Left renal pelvis (tissue), 4 donors: ENCODE measurements at regions not wholly inside any gene's neighbourhood (a gene's known extent, or its start where the extent isn't known, plus 50 kb on each side); places are given as distances from the start of the nearest gene placed in this dataset.
"Not testable (repeated sequence)": the region's sequence is repeated elsewhere in the genome, so short reads cannot be mapped to it uniquely, and the experiment has no call there.

ENCODE experiments used
- DNase-seq, 4 donors: peaks; one replicate each; pipeline ENCODE4 v3.0.0-alpha.2; 2013; ENCODE audit warnings: low read depth in 4 of 4, low spot score in 3 of 4

DNA sequence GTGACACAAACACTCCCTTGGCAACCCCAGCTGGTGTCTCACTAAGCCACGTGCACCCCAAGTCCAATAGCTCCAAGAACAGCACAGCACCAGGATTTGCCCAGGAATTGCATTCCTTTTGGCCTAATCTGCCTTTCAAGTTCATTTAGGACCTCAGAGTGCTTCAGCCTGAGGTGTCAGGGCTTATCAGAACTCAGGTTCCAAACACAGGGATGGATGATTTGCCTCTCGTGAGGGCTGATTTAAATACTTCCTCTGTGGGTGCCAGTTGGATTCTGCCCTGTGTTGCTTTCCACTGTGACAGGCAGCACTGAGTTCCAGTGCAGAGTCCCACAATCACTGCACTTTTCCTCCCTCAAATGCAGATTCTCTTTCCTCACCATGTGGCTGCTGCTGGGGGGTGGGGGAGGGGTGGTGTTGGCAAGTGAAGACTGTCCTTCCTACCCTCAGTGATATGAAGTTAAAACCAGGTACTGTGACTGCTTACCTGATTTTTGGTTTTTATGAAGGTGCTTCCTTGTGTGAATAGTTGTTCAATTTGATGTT, 204.3 kb upstream of the STAC start:
- no peak for DNase-seq

DNA sequence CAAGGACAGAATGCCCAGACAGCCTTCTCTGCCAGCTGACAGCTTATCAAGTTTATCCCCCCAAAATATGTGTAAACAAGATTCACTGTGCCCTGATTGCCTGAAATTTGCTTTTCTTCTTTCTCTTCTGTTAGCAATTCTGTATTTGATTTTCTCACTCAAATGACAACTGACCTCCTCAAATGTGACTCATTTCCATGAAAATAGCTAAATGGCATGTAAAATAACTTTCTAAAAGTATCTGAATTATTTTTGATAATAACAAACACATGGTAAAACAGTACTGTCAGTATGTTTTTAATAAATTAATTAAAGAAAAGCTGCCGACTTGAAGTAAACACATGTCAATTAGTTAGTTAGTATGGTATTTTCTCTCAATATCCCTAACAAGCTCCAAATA, 202.3 kb upstream of the STAC start:
- no peak for DNase-seq

DNA sequence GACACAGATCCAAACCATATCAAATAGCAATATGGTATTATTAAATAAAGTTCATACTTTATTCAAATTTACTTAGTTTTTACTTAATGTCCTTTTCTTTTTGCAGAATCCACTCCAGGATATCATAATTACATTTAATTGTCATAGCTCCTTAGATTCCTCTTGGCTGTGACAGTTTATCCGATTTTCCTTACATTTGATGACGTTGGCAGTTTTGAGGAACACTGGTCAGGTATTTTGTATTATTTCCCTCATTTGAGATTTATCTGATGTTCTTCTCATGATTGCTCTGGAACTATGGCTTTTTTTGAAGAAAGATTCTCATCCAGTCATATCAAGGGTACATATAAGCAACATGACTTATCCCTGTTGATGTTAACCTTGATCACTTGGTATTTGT, 198.3 kb upstream of the STAC start:
- DNase-seq: no peak

DNA sequence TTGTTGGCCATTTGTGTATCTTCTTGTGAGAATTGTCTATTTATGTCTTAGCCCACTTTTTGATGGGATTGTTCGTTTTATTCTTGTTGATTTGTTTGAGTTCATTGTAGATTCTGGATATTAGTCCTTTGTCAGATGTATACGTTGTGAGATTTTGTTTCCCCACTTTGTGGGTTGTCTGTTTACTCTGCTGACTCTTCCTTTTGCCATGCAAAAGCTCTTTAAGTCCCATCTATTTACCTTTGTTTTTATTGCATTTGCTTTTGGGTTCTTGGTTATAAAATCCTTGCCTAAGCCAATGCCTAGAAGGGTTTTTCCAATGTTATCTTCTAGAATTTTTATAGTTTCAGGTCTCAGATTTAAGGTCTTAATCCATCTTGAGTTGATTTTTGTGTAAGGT, 193.1 kb upstream of the STAC start:
- DNase-seq: not testable (repeated sequence)

DNA sequence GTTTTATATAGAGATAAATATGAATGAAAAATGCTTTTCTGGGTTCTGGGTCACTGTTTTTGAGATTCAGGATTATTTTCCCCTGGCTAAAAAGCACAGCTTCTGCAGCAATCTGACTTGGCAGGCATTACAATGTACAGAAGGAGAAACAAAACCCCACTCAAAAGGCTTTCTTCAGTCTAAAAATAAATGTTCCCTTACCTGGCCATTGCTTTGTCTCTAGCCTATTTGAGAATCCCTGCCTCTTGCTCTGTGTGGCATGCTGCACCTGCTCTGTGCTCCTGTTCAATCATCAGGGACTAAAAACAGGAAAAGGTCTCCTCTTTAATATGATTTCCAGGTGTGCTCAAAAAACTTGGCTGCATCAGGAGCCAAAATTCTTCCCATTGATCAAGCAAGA, 187.4 kb upstream of the STAC start:
- no peak for DNase-seq

DNA sequence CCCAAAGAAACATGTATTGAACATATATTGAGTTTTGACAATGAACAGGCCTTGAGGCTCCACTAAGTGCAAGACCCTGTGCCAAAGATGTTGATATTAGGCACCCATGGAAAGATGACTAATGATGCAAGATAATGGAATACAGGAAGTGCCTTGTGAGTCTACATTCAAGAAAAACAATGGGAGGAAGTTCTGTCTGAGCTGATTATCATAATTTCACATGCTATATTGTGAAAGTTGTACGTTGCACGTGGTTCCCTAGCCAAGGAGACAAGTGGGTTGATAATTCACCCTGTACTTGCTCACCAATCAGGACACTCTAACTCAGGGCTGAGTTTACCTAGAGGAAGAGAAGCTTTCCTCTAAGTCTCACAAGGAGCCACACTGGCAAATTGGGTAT, 186.9 kb upstream of the STAC start:
- DNase-seq: no peak

DNA sequence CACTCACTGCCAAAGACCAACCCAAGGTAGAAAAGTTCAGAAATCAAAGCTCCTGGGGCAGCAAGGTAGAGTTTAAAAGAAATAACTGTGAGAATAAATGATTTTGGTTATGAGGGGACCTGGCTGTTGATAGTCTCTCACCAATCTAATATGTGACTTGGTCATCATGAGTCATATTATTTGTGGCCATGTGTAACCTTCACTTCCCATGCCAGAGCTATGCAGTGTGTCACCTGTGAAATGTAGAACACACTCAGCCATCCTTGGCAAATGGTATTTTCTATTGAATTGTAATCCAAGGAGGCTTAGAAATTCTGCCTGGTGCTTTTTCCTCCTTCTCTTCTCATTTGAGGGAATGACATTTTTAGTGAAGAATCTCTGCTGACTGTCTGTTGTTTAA, 184.2 kb upstream of the STAC start:
- no peak for DNase-seq

DNA sequence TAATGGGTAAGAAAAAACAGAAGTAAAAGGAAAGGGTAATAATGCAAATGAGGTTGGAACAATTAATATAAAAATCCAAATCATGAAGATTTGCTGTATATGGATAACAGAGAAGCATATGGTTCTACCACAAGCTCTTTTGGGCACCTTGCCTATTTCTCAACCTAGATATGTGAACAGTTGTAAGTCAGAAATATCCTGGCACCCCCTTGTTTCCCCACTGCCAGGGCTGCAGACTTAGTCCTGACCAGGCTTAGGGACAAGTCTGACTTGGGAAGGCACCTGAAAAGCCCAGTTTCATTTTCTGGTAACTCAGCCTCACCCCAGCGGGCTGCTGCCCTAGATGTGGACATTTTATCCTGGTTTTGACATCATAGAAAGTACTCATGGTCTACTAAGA, 183.2 kb upstream of the STAC start:
- DNase-seq: no peak

DNA sequence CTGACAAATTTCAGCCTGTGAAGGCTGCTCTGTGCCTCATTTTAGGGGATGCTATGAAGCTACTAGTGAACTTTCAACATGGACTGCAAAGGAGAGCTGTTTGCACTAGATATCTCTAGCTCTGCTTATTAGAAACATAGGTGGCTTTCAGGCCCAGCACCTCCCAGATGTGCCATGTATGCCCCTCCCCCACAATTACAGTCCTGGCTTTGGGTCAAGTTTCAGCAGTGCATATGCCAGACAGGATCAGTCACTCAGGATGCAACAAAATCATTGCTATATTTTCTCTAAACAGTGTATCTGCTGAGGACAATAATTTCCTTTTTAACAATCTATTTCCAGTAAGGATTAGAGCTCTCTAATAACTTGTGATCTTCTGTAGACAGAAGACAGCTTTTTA, 178.8 kb upstream of the STAC start:
- DNase-seq: no peak

DNA sequence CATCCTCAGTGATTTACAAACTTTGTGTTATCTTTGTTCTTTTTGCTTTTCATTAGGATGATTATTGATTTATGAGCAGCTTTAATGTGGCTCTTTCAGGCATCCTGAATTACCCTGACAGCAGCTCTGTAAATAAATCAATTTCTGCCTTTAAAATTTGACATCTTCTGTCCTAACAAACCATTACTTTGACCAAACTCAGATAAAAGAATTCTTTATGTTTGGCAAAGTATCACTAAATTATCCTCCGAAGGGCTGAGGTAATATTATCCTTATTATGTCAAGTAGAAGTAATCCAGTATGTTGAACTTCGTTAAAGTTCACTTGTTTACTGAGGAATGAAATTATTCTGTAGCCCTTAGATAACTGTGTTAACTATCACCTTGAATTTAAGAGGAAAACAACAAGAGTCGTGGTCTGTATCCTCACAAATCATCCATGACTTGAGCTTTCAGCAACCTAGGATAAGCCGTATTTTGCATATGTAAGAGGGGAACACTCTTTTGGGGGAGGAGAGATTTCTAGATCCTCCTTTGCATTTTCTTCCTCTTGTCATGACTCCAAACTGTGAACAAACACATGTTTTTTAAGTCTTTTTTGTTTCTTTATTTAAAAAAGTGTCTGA, 173.2 kb upstream of the STAC start:
- no peak for DNase-seq

DNA sequence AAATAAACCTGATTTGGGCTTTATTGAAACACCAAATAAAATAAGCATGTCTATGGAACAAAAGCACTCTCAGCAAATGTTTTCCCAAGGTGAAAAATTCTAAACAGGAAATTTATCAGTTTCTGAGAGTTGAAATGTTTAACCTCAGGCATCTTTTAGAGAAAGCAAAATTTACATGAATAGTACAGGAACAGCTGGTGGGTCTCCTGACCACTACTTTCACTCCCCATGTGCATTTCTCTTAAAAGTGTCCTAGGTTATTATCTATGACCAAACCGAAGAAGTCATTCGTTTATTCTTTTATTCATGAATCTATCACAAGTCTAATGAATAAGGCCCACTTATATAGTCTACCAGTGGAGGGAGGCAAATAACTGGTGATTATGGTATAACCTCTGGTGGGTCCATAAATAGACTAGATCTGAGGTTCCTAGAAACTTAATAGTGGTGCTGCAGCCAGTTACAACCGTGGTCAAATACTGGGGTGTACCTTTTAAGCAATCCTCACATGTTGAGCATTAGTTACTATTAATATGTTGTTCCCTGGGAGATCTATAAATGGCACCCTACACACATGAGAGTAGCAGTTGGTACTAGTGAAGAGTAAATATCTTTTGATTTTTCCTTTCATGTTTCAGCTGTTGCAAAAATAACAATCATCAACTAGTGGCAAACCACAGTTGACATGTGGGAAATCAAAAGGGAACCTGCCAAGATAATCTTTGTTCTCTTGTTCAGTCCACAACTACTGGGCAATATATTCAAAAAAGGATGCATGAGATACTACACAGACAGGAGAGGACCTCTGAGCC, 169.3 kb upstream of the STAC start:
- DNase-seq: no peak

DNA sequence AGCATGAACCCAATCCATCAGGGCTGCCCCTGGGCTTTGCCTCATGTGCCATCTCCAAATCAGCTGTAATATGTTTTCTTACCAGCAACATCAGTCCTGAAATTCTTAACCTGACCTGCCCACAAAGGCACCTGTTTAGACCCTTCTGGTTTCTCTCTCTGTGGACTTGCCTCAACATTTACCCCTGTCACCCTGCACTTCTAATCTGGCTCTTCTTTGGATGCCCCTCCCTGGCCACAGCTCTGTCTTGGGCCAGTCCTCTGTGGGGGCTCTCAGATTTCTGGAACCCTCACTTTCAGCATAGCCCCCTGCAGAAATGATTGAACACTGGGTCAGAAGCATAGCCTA, 168.7 kb upstream of the STAC start:
- no peak for DNase-seq

DNA sequence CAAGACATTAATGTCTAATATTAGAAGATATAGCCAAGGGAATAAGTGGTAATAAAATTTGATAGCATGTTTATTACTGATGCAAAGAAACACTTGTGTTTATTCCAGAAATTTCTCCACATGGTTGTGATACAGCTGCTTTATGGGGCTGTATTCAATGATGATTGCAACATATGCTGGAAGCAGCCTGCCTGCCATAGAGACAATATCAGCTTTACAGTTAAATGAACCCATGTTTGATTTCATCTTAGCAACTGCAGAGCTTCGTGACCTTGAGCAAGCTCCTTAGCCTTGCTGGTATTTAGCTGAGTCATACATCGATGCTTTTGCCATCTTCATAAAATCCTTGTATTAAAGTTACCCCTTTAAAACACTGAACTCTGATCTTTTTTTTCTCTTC, 168.1 kb upstream of the STAC start:
- DNase-seq: no peak

DNA sequence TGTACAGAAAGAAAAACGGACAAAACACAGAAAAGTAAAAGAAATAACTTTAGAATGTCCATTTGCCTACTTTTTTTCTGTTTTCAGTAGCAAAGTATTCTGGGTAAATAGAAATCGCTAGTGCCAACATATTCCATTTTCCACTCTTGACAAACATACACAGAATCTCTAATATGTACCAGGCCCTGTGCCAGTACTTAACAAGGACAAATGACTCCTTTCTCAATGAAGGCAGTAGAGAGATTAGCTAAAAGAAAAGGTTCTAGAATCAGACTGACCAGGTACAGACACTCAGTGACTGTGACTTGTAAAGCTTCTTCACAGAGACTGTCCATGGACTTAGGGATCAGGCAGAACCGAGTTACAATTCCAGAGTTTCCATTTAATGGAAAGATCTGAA, 165.8 kb upstream of the STAC start:
- DNase-seq: no peak

DNA sequence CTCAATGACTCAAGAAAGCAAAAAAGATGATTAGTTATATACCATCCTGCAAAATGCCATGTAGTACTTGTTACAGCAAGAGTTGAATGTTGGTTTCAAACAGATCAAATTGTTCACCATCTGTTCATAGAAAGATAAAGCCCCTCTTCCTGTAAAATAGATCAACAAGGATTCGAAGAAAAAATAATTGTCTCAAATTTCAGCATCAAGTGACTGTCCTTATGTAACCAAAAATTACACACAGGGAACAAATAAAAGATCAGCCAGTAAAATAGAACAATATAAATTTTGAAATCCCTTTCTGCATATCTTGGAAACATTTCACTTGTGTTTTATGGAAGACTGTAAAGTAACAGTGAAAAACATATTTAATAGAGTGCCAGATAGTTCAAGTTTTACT, 165.1 kb upstream of the STAC start:
- no peak for DNase-seq

DNA sequence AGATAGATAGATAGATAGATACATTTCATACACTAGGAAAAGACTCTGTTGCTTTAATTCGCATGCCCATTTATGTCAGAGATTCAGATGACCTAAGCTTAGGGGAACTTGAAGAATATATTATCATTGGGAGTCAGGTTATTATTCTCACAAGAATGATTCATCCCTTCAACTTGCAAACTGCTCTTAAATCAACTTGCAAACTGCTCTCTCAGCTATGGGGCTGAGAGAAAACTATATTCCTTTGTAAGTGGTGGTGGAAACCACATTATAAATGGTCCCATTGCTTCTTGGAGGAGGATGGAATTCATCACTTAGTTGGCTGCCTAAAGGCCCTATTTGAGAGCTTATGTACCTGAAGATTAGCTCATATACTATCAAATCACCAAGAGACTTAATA, 160.9 kb upstream of the STAC start:
- DNase-seq: no peak

DNA sequence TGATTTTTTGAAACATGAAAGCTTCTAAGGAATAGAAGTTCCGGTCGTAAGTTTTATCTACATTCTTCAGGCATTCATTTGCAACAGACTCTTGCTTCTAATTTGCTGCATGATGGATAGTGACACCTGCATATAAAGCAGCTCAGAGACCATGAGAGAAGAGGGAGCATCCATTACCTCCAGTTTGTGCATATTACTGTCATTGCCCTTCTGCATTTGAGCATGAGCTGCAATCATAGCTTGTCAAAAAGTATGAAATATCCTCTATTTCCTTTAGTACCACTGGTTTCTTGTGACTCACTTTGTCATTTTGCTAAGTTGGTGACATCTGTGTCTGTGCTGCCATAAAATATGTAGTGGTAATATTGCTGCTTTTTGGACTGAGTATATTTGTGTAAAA, 160.1 kb upstream of the STAC start:
- DNase-seq: no peak

DNA sequence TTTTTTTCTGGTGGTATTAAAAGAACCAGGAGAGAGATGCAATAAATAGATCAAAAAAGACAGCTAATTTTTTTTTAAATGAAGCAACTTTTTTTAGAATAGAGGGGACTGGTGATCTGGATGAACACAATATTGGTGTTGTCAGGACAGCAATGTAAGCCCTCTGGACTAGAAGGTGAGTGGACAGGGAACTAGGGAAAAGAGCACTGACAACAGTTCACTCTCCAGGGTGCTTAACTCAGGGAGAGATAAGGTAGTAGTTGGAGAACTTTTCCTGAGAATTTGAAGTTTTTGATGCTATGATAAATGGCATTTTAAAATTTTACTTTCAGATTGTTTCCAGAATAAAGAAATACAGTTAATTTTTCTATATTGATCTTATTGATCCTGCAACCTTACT, 158.3 kb upstream of the STAC start:
- no peak for DNase-seq

DNA sequence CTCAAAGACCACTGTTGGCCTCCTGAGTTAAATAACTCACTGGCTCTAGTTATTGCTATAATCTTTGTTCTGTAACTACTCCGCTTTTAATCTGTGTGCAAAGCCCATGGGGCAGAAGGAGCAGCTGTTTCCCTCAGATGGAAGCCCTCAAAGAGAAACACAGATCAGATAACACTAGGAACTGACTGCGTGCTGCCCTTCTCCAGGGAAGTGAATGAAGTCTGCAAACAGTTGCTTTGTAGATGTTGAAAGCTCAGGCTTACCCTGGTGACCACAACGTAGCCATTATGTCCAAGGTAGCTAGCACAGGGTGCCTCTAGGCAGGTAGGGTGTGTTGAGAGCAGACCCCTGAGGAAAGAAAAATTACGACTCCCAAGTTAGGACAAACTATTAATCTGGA, 152.3 kb upstream of the STAC start:
- no peak for DNase-seq

DNA sequence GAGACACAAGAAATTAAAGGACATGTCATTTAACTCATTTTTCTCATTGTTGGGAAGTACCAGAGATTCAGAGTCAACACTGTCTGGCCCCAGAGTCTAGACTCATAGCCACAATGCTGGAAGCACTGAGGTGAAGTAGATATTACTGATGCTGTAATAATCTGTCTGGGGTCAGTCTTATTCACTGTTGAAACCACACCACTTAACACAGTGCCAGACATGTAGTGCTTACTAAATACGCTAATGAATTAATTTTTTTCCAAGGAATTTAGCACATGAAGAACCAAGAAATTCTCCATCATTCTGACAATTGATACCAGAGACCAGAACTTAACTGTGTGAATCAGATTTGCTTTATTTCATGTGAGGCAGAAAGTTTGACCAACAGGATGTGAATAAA, 150.8 kb upstream of the STAC start:
- DNase-seq: no peak

DNA sequence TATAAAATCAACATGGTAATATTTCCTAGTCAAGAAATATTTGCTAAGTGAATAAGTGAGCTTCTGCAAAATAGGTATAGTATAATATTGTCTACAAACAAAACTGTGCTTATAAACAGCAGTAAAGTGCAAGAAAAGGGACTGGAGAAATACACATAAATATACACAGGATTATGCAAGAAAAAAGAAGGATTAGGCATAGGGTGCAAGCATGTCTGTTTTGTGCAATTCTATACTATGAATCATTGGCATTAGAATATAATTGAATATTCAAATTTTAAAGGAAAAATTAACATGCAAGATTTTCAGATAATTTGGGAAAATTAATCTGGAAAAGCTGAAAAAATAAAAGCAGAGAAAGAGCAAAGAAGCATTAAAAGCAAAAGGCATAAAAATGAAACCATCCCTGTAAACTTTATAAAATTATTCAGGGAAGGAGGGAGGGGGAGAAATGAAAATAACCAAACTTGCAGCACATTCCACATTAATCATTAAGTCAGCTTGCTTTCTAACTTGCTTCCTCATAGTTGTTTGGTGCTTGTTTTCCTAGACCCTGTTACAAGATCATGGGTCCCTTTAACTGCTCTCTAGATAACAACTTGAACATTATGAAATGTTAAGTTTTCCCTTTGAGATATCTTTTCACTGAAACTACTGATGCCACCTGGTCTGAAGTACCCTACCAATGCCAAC, 147.4 kb upstream of the STAC start:
- no peak for DNase-seq

DNA sequence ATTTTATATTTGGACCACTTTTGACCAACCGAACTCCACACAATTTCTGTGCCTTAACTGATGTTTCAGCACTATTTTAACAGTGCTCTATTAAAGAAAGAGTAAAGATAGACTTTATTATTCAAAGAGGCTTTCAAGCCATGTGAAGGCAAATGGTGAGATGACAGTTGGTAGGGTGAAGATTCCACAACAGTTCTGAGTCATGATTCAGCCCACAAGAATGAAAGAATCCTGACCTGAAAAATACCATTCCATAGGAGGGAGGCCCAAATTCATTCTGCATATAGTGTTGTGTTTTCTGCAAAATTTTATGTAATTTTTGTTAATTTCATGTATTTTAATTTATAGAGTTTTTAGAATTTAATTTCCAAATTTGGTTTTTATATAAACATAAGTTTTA, 135.6 kb upstream of the STAC start:
- no peak for DNase-seq
